Activated CD8-positive, alpha-beta T cell treated with anti-CD3 and anti-CD28 coated beads for 36 hours (primary cell): ENCODE measurements at regions not wholly inside any gene's neighbourhood (a gene's known extent, or its start where the extent isn't known, plus 50 kb on each side); places are given as distances from the start of the nearest gene placed in this dataset.

Source experiments
- ATAC-seq: fragments of 200-7000 bp; cut with Tn5 transposase; one replicate; pipeline ENCODE4 v1.10.0; 2021; ENCODE audit warnings: mild to moderate bottlenecking, moderate library complexity
- CTCF ChIA-PET: fragments of 350-600 bp; sonication (Branson Sonifier 250); formaldehyde crosslinking; loops from one replicate; lab custom pipeline; 2021; ENCODE audit warnings: antibody characterized with exemption; lab: Charles Lee
- POLR2A ChIA-PET: fragments of 350-600 bp; sonication (Branson Sonifier 250); formaldehyde crosslinking; loops from one replicate; lab custom pipeline; 2021; ENCODE audit warnings: antibody characterized with exemption; lab: Charles Lee
- DNase-seq: peaks from one replicate; pipeline ENCODE4 v3.0.0-alpha.2; 2020
- H3K27ac Mint-ChIP-seq: one replicate; pipeline ENCODE4 v1.8.0; 2021; ENCODE audit warnings: mild to moderate bottlenecking, mixed read lengths
- H3K27me3 Mint-ChIP-seq: one replicate; pipeline ENCODE4 v1.8.0; 2021; ENCODE audit warnings: mixed read lengths
- H3K36me3 Mint-ChIP-seq: one replicate; pipeline ENCODE4 v1.8.0; 2021; ENCODE audit warnings: low read depth, mixed read lengths
- H3K4me1 Mint-ChIP-seq: one replicate; pipeline ENCODE4 v1.8.0; 2021; ENCODE audit warnings: low read depth, mixed read lengths
- H3K4me3 Mint-ChIP-seq: one replicate; pipeline ENCODE4 v1.8.0; 2021; ENCODE audit warnings: mild to moderate bottlenecking, moderate library complexity, mixed read lengths
- H3K9me3 Mint-ChIP-seq: one replicate; pipeline ENCODE4 v1.8.0; 2021; ENCODE audit warnings: mixed read lengths
- CTCF ChIP-seq: fragments of 200-600 bp; IDR thresholded peaks from one replicate; pipeline ENCODE4 v1.8.0; 2022; ENCODE audit warnings: antibody characterized with exemption, mild to moderate bottlenecking
- intact Hi-C: fragments of 100-400 bp; cut with micrococcal nuclease; formaldehyde crosslinking; loops from one replicate; pipeline ENCODE4 v1.10.0; 2022

GRCh38 chr1:4481451-4481850 lies 173.0 kb upstream of the AJAP1 start:
- Mint-ChIP-seq H3K9me3 (peaks cover 3% of the 10 kb centered on the region), H3K4me3 (no peak overlapping the region), H3K27me3 (no peaks in the 10 kb centered on the region), H3K4me1 (no peaks in the 10 kb centered on the region), H3K27ac (no peak overlapping the region), H3K36me3 (no peaks in the 10 kb centered on the region)
- ATAC-seq (no peak), DNase-seq (no peak)
- intact Hi-C loops, result no loop called here
- ChIA-PET POLR2A (no interaction called here), CTCF (no interaction called here)
- TF ChIP-seq CTCF, result no peak

- Mint-ChIP-seq H3K27ac (no peak overlapping the region), H3K4me3 (no peak overlapping the region), H3K9me3 (no peaks in the 10 kb centered on the region), H3K4me1 (no peaks in the 10 kb centered on the region), H3K27me3 (peaks cover 1% of the 10 kb centered on the region), H3K36me3 (no peaks in the 10 kb centered on the region)
- TF ChIP-seq CTCF, result no peak
- no peak for DNase-seq
- POLR2A ChIA-PET, result no interaction called here
- intact Hi-C loops, result no loop called here
- CTCF ChIA-PET, result no interaction called here
- ATAC-seq, result no peak
These were observed 171.9 kb upstream of the AJAP1 start for GRCh38 chr1:4482526-4482925.

GRCh38 chr1:4483021-4483625 lies 171.3 kb upstream of the AJAP1 start:
- no peak for TF ChIP-seq CTCF
- POLR2A ChIA-PET, result no interaction called here

GRCh38 chr1:4485398-4485797 lies 169.0 kb upstream of the AJAP1 start:
- Mint-ChIP-seq H3K27ac (no peak overlapping the region), H3K27me3 (peaks cover 2% of the 10 kb centered on the region), H3K4me1 (peaks cover 3% of the 10 kb centered on the region), H3K36me3 (no peaks in the 10 kb centered on the region), H3K9me3 (no peaks in the 10 kb centered on the region), H3K4me3 (no peak overlapping the region)
- DNase-seq, result no peak
- TF ChIP-seq CTCF, result no peak
- intact Hi-C loops, result no loop called here
- ATAC-seq, result no peak
- POLR2A ChIA-PET, result no interaction called here
- CTCF ChIA-PET, result interaction anchor here (1.0 kb wide), 1 partner anchor 10 kb away, joined by 3 read pairs; no protein-coding TSS in a partner anchor

More at GRCh38 chr1:4483021-4483625, 171.3 kb upstream of the AJAP1 start:
- DNase-seq (no peak), ATAC-seq (no peak)
- H3K27ac Mint-ChIP-seq, result no peak overlapping the region
- H3K9me3 Mint-ChIP-seq, result no peaks in the 10 kb centered on the region
- intact Hi-C loops, result no loop called here
- peaks cover 1% of the 10 kb centered on the region for H3K27me3 Mint-ChIP-seq
- CTCF ChIA-PET, result no interaction called here
- no peaks in the 10 kb centered on the region for H3K4me1 Mint-ChIP-seq
- no peak overlapping the region for H3K4me3 Mint-ChIP-seq
- H3K36me3 Mint-ChIP-seq, result no peaks in the 10 kb centered on the region

GRCh38 chr1:4485878-4486277 lies 168.5 kb upstream of the AJAP1 start:
- H3K27me3 Mint-ChIP-seq, result peaks cover 3% of the 10 kb centered on the region
- no peak for TF ChIP-seq CTCF
- no peak for DNase-seq
- no peak overlapping the region for H3K27ac Mint-ChIP-seq
- intact Hi-C loops, result no loop called here
- ChIA-PET CTCF (interaction anchor here (1.0 kb wide), 1 partner anchor 10 kb away, joined by 3 read pairs; no protein-coding TSS in a partner anchor), POLR2A (no interaction called here)
- H3K4me3 Mint-ChIP-seq, result no peak overlapping the region
- no peaks in the 10 kb centered on the region for H3K9me3 Mint-ChIP-seq
- H3K4me1 Mint-ChIP-seq, result peaks cover 3% of the 10 kb centered on the region
- no peaks in the 10 kb centered on the region for H3K36me3 Mint-ChIP-seq
- ATAC-seq, result no peak
